ENCODE measurements at regions not wholly inside any gene's neighbourhood (a gene's known extent, or its start where the extent isn't known, plus 50 kb on each side); places are given as distances from the start of the nearest gene placed in this dataset.

DNA sequence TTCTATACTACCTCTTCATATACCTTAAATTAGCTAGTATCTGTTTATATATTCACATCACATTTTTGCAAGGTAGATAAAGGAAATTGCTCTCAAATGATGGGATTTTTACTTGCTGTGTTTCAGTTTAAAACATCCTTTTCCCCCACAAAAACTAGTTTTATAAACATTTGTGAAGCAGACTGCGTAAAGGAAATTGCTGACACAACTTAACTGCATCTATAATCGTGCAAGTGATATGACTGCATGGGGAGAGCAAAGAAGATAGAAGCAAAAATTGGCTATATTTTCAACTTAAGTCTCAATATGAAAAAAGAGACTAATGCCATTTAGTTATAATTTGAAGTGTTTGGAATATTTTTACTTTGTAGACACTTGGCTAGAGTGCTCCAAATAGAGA lies 385.2 kb downstream of the C4orf33 start:
- Mint-ChIP-seq H3K4me1 (ENCODE audit: low read depth, unreplicated experiment) (no peaks in the 10 kb centered on the region), H3K9me3 (ENCODE audit: unreplicated experiment) (no peaks in the 10 kb centered on the region), H3K27me3 (ENCODE audit: unreplicated experiment) (no peaks in the 10 kb centered on the region), H3K4me3 (ENCODE audit: unreplicated experiment) (no peak overlapping the region), H3K27ac (ENCODE audit: unreplicated experiment) (no peak overlapping the region), H3K36me3 (ENCODE audit: unreplicated experiment) (no peaks in the 10 kb centered on the region)
- no peak for DNase-seq
- no peak for TF ChIP-seq CTCF (IDR thresholded peaks at IDR 0.05; ENCODE audit: partially characterized antibody, unreplicated experiment)

- no peak for DNase-seq
- TF ChIP-seq CTCF (IDR thresholded peaks at IDR 0.05; ENCODE audit: partially characterized antibody, unreplicated experiment), result no peak
- Mint-ChIP-seq H3K4me1 (ENCODE audit: low read depth, unreplicated experiment) (no peaks in the 10 kb centered on the region), H3K4me3 (ENCODE audit: unreplicated experiment) (no peak overlapping the region), H3K27me3 (ENCODE audit: unreplicated experiment) (no peaks in the 10 kb centered on the region), H3K9me3 (ENCODE audit: unreplicated experiment) (no peaks in the 10 kb centered on the region), H3K27ac (ENCODE audit: unreplicated experiment) (no peak overlapping the region), H3K36me3 (ENCODE audit: unreplicated experiment) (no peaks in the 10 kb centered on the region)
These were observed 392.5 kb downstream of the C4orf33 start for GRCh38 chr4:129488427-129488826.

GRCh38 chr4:129490516-129490915 lies 394.6 kb downstream of the C4orf33 start:
- H3K27me3 Mint-ChIP-seq (ENCODE audit: unreplicated experiment), result no peaks in the 10 kb centered on the region
- H3K4me3 Mint-ChIP-seq (ENCODE audit: unreplicated experiment), result no peak overlapping the region
- no peak overlapping the region for H3K27ac Mint-ChIP-seq (ENCODE audit: unreplicated experiment)
- TF ChIP-seq CTCF (IDR thresholded peaks at IDR 0.05; ENCODE audit: partially characterized antibody, unreplicated experiment), result no peak
- no peaks in the 10 kb centered on the region for H3K4me1 Mint-ChIP-seq (ENCODE audit: low read depth, unreplicated experiment)
- no peaks in the 10 kb centered on the region for H3K36me3 Mint-ChIP-seq (ENCODE audit: unreplicated experiment)
- H3K9me3 Mint-ChIP-seq (ENCODE audit: unreplicated experiment), result peaks cover 1% of the 10 kb centered on the region
- DNase-seq, result no peak

- no peaks in the 10 kb centered on the region for H3K27me3 Mint-ChIP-seq (ENCODE audit: unreplicated experiment)
- no peak overlapping the region for H3K27ac Mint-ChIP-seq (ENCODE audit: unreplicated experiment)
- no peak for DNase-seq
- H3K36me3 Mint-ChIP-seq (ENCODE audit: unreplicated experiment), result no peaks in the 10 kb centered on the region
- H3K9me3 Mint-ChIP-seq (ENCODE audit: unreplicated experiment), result peaks cover 2% of the 10 kb centered on the region
- H3K4me3 Mint-ChIP-seq (ENCODE audit: unreplicated experiment), result no peak overlapping the region
- H3K4me1 Mint-ChIP-seq (ENCODE audit: low read depth, unreplicated experiment), result no peaks in the 10 kb centered on the region
- TF ChIP-seq CTCF (IDR thresholded peaks at IDR 0.05; ENCODE audit: partially characterized antibody, unreplicated experiment), result no peak
These were observed 402.7 kb downstream of the C4orf33 start for GRCh38 chr4:129498626-129499025.

- Mint-ChIP-seq H3K9me3 (ENCODE audit: unreplicated experiment) (no peaks in the 10 kb centered on the region), H3K4me1 (ENCODE audit: low read depth, unreplicated experiment) (no peaks in the 10 kb centered on the region), H3K36me3 (ENCODE audit: unreplicated experiment) (no peaks in the 10 kb centered on the region), H3K27ac (ENCODE audit: unreplicated experiment) (no peak overlapping the region), H3K27me3 (ENCODE audit: unreplicated experiment) (no peaks in the 10 kb centered on the region), H3K4me3 (ENCODE audit: unreplicated experiment) (no peak overlapping the region)
- no peak for DNase-seq
- no peak for TF ChIP-seq CTCF (IDR thresholded peaks at IDR 0.05; ENCODE audit: partially characterized antibody, unreplicated experiment)
These were observed 418.9 kb downstream of the C4orf33 start for GRCh38 chr4:129514852-129515251.

Data from glutamatergic neuron (in vitro differentiated cells).